ENCODE measurements at regions not wholly inside any gene's neighbourhood (a gene's known extent, or its start where the extent isn't known, plus 50 kb on each side); places are given as distances from the start of the nearest gene placed in this dataset.
"Not testable (repeated sequence)": the region's sequence is repeated elsewhere in the genome, so short reads cannot be mapped to it uniquely, and the experiment has no call there.

GRCh38 chr7:36065563-36066342 lies 87.3 kb upstream of the EEPD1 start:
- not testable (repeated sequence) for DNase-seq (ENCODE audit: low read depth in 4 of 4, low spot score in 1 of 4)

GRCh38 chr7:36066343-36066664 lies 86.8 kb upstream of the EEPD1 start:
- no peak for DNase-seq (ENCODE audit: low read depth in 4 of 4, low spot score in 1 of 4)

- DNase-seq (ENCODE audit: low read depth in 4 of 4, low spot score in 1 of 4): no peak
These were observed 82.8 kb upstream of the EEPD1 start for GRCh38 chr7:36070230-36070629.

- no peak for DNase-seq (ENCODE audit: low read depth in 4 of 4, low spot score in 1 of 4)
These were observed 81.4 kb upstream of the EEPD1 start for GRCh38 chr7:36071605-36072004.

GRCh38 chr7:36072620-36073019 lies 80.4 kb upstream of the EEPD1 start:
- DNase-seq (ENCODE audit: low read depth in 4 of 4, low spot score in 1 of 4): no peak

GRCh38 chr7:36075561-36075960 lies 77.5 kb upstream of the EEPD1 start:
- no peak for DNase-seq (ENCODE audit: low read depth in 4 of 4, low spot score in 1 of 4)

- no peak for DNase-seq (ENCODE audit: low read depth in 4 of 4, low spot score in 1 of 4)
These were observed 77.0 kb upstream of the EEPD1 start for GRCh38 chr7:36076074-36076473.

GRCh38 chr7:36078816-36079360 lies 74.2 kb upstream of the EEPD1 start:
- DNase-seq (ENCODE audit: low read depth in 4 of 4, low spot score in 1 of 4): no peak

GRCh38 chr7:36079446-36080025 lies 73.5 kb upstream of the EEPD1 start:
- DNase-seq (ENCODE audit: low read depth in 4 of 4, low spot score in 1 of 4): no peak

GRCh38 chr7:36080843-36081242 lies 72.2 kb upstream of the EEPD1 start:
- DNase-seq (ENCODE audit: low read depth in 4 of 4, low spot score in 1 of 4): no peak

GRCh38 chr7:36082216-36082615 lies 70.8 kb upstream of the EEPD1 start:
- DNase-seq (ENCODE audit: low read depth in 4 of 4, low spot score in 1 of 4): no peak

- no peak for DNase-seq (ENCODE audit: low read depth in 4 of 4, low spot score in 1 of 4)
These were observed 70.1 kb upstream of the EEPD1 start for GRCh38 chr7:36082910-36083309.

GRCh38 chr7:36083626-36084380 lies 69.3 kb upstream of the EEPD1 start:
- DNase-seq (ENCODE audit: low read depth in 4 of 4, low spot score in 1 of 4): no peak

- no peak for DNase-seq (ENCODE audit: low read depth in 4 of 4, low spot score in 1 of 4)
These were observed 68.5 kb upstream of the EEPD1 start for GRCh38 chr7:36084485-36085091.

GRCh38 chr7:36085096-36085495 lies 68.0 kb upstream of the EEPD1 start:
- DNase-seq (ENCODE audit: low read depth in 4 of 4, low spot score in 1 of 4): no peak

- no peak for DNase-seq (ENCODE audit: low read depth in 4 of 4, low spot score in 1 of 4)
These were observed 66.5 kb upstream of the EEPD1 start for GRCh38 chr7:36086571-36086970.

- no peak for DNase-seq (ENCODE audit: low read depth in 4 of 4, low spot score in 1 of 4)
These were observed 64.5 kb upstream of the EEPD1 start for GRCh38 chr7:36088553-36088952.

GRCh38 chr7:36088966-36089365 lies 64.1 kb upstream of the EEPD1 start:
- DNase-seq (ENCODE audit: low read depth in 4 of 4, low spot score in 1 of 4): no peak

GRCh38 chr7:36090976-36091873 lies 61.8 kb upstream of the EEPD1 start:
- DNase-seq (ENCODE audit: low read depth in 4 of 4, low spot score in 1 of 4): no peak

GRCh38 chr7:36091874-36092176 lies 61.2 kb upstream of the EEPD1 start:
- DNase-seq (ENCODE audit: low read depth in 4 of 4, low spot score in 1 of 4): no peak

- DNase-seq (ENCODE audit: low read depth in 4 of 4, low spot score in 1 of 4): no peak
These were observed 60.8 kb upstream of the EEPD1 start for GRCh38 chr7:36092221-36092771.
